CD4-positive, alpha-beta T cell (primary cell): ENCODE measurements at regions not wholly inside any gene's neighbourhood (a gene's known extent, or its start where the extent isn't known, plus 50 kb on each side); places are given as distances from the start of the nearest gene placed in this dataset.

Experiments used
- ATAC-seq: fragments of 200-7000 bp; cut with Tn5 transposase; one replicate; pipeline ENCODE4 v1.10.0; 2022; ENCODE audit warnings: mild to moderate bottlenecking; ENCODE audit not compliant: poor library complexity
- CTCF ChIA-PET: fragments of 350-600 bp; sonication (Branson Sonifier 250); formaldehyde crosslinking; loops from one replicate; lab custom pipeline; 2021; ENCODE audit warnings: antibody characterized with exemption, inconsistent platforms; lab: Charles Lee
- POLR2A ChIA-PET: fragments of 350-600 bp; sonication (Branson Sonifier 250); formaldehyde crosslinking; loops from one replicate; lab custom pipeline; 2021; ENCODE audit warnings: antibody characterized with exemption, inconsistent platforms; lab: Charles Lee
- DNase-seq, 14 experiments: peaks; one replicate each; pipeline ENCODE4 v3.0.0-alpha.2; 2013 to 2020; ENCODE audit warnings: mixed read lengths in 2 of 14
- H3K27ac ChIP-seq, 2 donors: one replicate each; pipeline versions ENCODE4 v1.5.1 to v1.7.0; 2013; ENCODE audit warnings: low read length in 2 of 2, low read depth in 1 of 2, mild to moderate bottlenecking in 1 of 2
- H3K27me3 ChIP-seq, 2 experiments: 1 replicate in 1 of 2; 2 replicates in 1 of 2; pipeline versions ENCODE4 v1.6.1 to v1.7.0; 2013; ENCODE audit warnings: low read length in 2 of 2, control low read depth in 1 of 2, mild to moderate bottlenecking in 1 of 2, moderate library complexity in 1 of 2; ENCODE audit not compliant: insufficient read depth in 2 of 2, control insufficient read depth in 1 of 2
- H3K36me3 ChIP-seq: one replicate; pipeline ENCODE4 v1.6.1; 2013; ENCODE audit warnings: low read length, control low read depth; ENCODE audit not compliant: insufficient read depth
- H3K4me1 ChIP-seq: one replicate; pipeline ENCODE4 v1.6.1; 2013; ENCODE audit warnings: low read length, control low read depth; ENCODE audit not compliant: insufficient read depth
- H3K4me3 ChIP-seq: one replicate; pipeline ENCODE4 v1.5.1; 2013; ENCODE audit warnings: mild to moderate bottlenecking, low read length, moderate library complexity
- H3K9me3 ChIP-seq, 2 experiments: 1 replicate in 1 of 2; 2 replicates in 1 of 2; pipeline versions ENCODE4 v1.6.1 to v1.7.0; 2013; ENCODE audit warnings: low read length in 2 of 2, mild to moderate bottlenecking in 2 of 2, control low read depth in 1 of 2, moderate library complexity in 1 of 2; ENCODE audit not compliant: control insufficient read depth in 1 of 2, insufficient read depth in 1 of 2
- H3K27ac Mint-ChIP-seq: one replicate; pipeline ENCODE4 v1.8.0; 2020; ENCODE audit warnings: mixed read lengths
- H3K27me3 Mint-ChIP-seq: one replicate; pipeline ENCODE4 v1.8.0; 2021; ENCODE audit warnings: mixed read lengths
- H3K36me3 Mint-ChIP-seq: one replicate; pipeline ENCODE4 v1.8.0; 2021; ENCODE audit warnings: low read depth, mixed read lengths
- H3K4me1 Mint-ChIP-seq: one replicate; pipeline ENCODE4 v1.8.0; 2021; ENCODE audit warnings: low read depth, mixed read lengths
- H3K4me3 Mint-ChIP-seq: one replicate; pipeline ENCODE4 v1.8.0; 2020; ENCODE audit warnings: mild to moderate bottlenecking, mixed read lengths
- H3K9me3 Mint-ChIP-seq: one replicate; pipeline ENCODE4 v1.8.0; 2020; ENCODE audit warnings: mixed read lengths
- CTCF ChIP-seq: fragments of 200-600 bp; IDR thresholded peaks from one replicate; pipeline ENCODE4 v1.8.0; 2022; ENCODE audit warnings: antibody characterized with exemption, mild to moderate bottlenecking
- intact Hi-C, 2 experiments: fragments of 100-400 bp; cut with DNase I in 1 of 2; cut with micrococcal nuclease in 1 of 2; formaldehyde crosslinking; loops; one replicate each; pipeline versions ENCODE4 v1.15.1 to v1.9.0; 2023 to 2025; cut with DNase I, micrococcal nuclease

- peaks cover 0 to 4% of the 10 kb centered on the region in 2 experiments for H3K9me3 ChIP-seq
- no peak overlapping the region for H3K27ac Mint-ChIP-seq
- CTCF ChIA-PET, result no interaction called here
- no peak overlapping the region for H3K27ac ChIP-seq
- ATAC-seq, result no peak
- intact Hi-C loops, result no loop called here
- no peaks in the 10 kb centered on the region for H3K36me3 ChIP-seq
- no peaks in the 10 kb centered on the region for H3K36me3 Mint-ChIP-seq
- no peaks in the 10 kb centered on the region for H3K27me3 Mint-ChIP-seq
- no peak for TF ChIP-seq CTCF
- H3K4me3 ChIP-seq, result no peak overlapping the region
- peaks cover 0 to 2% of the 10 kb centered on the region in 2 experiments for H3K27me3 ChIP-seq
- no peaks in the 10 kb centered on the region for H3K9me3 Mint-ChIP-seq
- DNase-seq, result no peak
- H3K4me1 Mint-ChIP-seq, result no peaks in the 10 kb centered on the region
- no peaks in the 10 kb centered on the region for H3K4me1 ChIP-seq
- POLR2A ChIA-PET, result no interaction called here
- H3K4me3 Mint-ChIP-seq, result no peak overlapping the region
Measured at GRCh38 chr22:44365191-44365590, 52.4 kb upstream of the SHISAL1 start.

GRCh38 chr22:44364751-44365130 is 52.0 kb upstream of the SHISAL1 start:
- POLR2A ChIA-PET, result no interaction called here
- Histone ChIP-seq H3K27ac (no peak overlapping the region), H3K36me3 (no peaks in the 10 kb centered on the region), H3K4me1 (no peaks in the 10 kb centered on the region), H3K9me3 (peaks cover 0 to 4% of the 10 kb centered on the region in 2 experiments), H3K4me3 (no peak overlapping the region), H3K27me3 (peaks cover 0 to 2% of the 10 kb centered on the region in 2 experiments)
- Mint-ChIP-seq H3K4me3 (no peak overlapping the region), H3K27me3 (no peaks in the 10 kb centered on the region), H3K9me3 (no peaks in the 10 kb centered on the region), H3K27ac (no peak overlapping the region), H3K4me1 (no peaks in the 10 kb centered on the region), H3K36me3 (no peaks in the 10 kb centered on the region)
- CTCF ChIA-PET, result no interaction called here
- ATAC-seq (no peak), DNase-seq (no peak)
- TF ChIP-seq CTCF, result no peak
- intact Hi-C loops, result no loop called here

GRCh38 chr22:44363980-44364750 is 51.4 kb upstream of the SHISAL1 start:
- Histone ChIP-seq H3K27me3 (peaks cover 0 to 2% of the 10 kb centered on the region in 2 experiments), H3K4me3 (no peak overlapping the region), H3K9me3 (peaks cover 0 to 4% of the 10 kb centered on the region in 2 experiments), H3K27ac (no peak overlapping the region), H3K36me3 (no peaks in the 10 kb centered on the region), H3K4me1 (no peaks in the 10 kb centered on the region)
- ATAC-seq (no peak), DNase-seq (no peak)
- H3K4me3 Mint-ChIP-seq, result no peak overlapping the region
- intact Hi-C loops, result no loop called here
- POLR2A ChIA-PET, result no interaction called here
- H3K27me3 Mint-ChIP-seq, result no peaks in the 10 kb centered on the region
- H3K4me1 Mint-ChIP-seq, result no peaks in the 10 kb centered on the region
- H3K9me3 Mint-ChIP-seq, result no peaks in the 10 kb centered on the region
- TF ChIP-seq CTCF, result no peak
- no peaks in the 10 kb centered on the region for H3K36me3 Mint-ChIP-seq
- CTCF ChIA-PET, result no interaction called here
- no peak overlapping the region for H3K27ac Mint-ChIP-seq
